HEK293T (cell line): ENCODE measurements at regions not wholly inside any gene's neighbourhood (a gene's known extent, or its start where the extent isn't known, plus 50 kb on each side); places are given as distances from the start of the nearest gene placed in this dataset.

Experiments used
- BHLHE40 ChIP-seq: fragments of 450-650 bp; IDR thresholded peaks from 2 replicates; pipeline ENCODE4 v1.6.1; 2016; ENCODE audit warnings: mild to moderate bottlenecking, moderate library complexity, borderline replicate concordance
- CTBP1 ChIP-seq: fragments of 450-650 bp; IDR thresholded peaks from 2 replicates; pipeline ENCODE4 v1.6.1; 2016; ENCODE audit warnings: borderline replicate concordance
- ELF4 ChIP-seq: fragments of 450-650 bp; IDR thresholded peaks from 2 replicates; pipeline ENCODE4 v1.6.1; 2017; ENCODE audit warnings: antibody characterized with exemption
- FOXA1 ChIP-seq: fragments of 450-650 bp; IDR thresholded peaks from 2 replicates; pipeline ENCODE4 v1.6.1; 2016; ENCODE audit warnings: mild to moderate bottlenecking
- FOXM1 ChIP-seq: fragments of 450-650 bp; IDR thresholded peaks from 2 replicates; pipeline ENCODE4 v1.6.1; 2017; ENCODE audit warnings: mild to moderate bottlenecking, borderline replicate concordance
- HDGF ChIP-seq: fragments of 450-650 bp; IDR thresholded peaks from 2 replicates; pipeline ENCODE4 v1.6.1; 2017; ENCODE audit warnings: antibody characterized with exemption, borderline replicate concordance
- PKNOX1 ChIP-seq: fragments of 450-650 bp; IDR thresholded peaks from 2 replicates; pipeline ENCODE4 v1.6.1; 2016
- SP1 ChIP-seq: fragments of 450-650 bp; IDR thresholded peaks from 2 replicates; pipeline ENCODE4 v1.6.1; 2017
- SUZ12 ChIP-seq: fragments of 450-650 bp; IDR thresholded peaks from 2 replicates; pipeline ENCODE4 v1.6.1; 2016; ENCODE audit warnings: mild to moderate bottlenecking
- TARDBP ChIP-seq: fragments of 450-650 bp; IDR thresholded peaks from 2 replicates; pipeline ENCODE4 v1.6.1; 2016
- ZNF384 ChIP-seq: fragments of 450-650 bp; IDR thresholded peaks from 2 replicates; pipeline ENCODE4 v1.6.1; 2016

GRCh38 chr9:107855164-107855563 is 365.6 kb upstream of the KLF4 start:
- TF ChIP-seq FOXA1 (no peak), BHLHE40 (no peak), PKNOX1 (no peak), FOXM1 (no peak), TARDBP (no peak), SP1 (no peak), HDGF (no peak), CTBP1 (no peak), ZNF384 (no peak), ELF4 (no peak), SUZ12 (no peak)
